ENCODE measurements at regions not wholly inside any gene's neighbourhood (a gene's known extent, or its start where the extent isn't known, plus 50 kb on each side); places are given as distances from the start of the nearest gene placed in this dataset.
A peak's percentile ranks its signal among the peaks of the same experiment; 100 is the strongest.
"Not testable (repeated sequence)": the region's sequence is repeated elsewhere in the genome, so short reads cannot be mapped to it uniquely, and the experiment has no call there.

DNA sequence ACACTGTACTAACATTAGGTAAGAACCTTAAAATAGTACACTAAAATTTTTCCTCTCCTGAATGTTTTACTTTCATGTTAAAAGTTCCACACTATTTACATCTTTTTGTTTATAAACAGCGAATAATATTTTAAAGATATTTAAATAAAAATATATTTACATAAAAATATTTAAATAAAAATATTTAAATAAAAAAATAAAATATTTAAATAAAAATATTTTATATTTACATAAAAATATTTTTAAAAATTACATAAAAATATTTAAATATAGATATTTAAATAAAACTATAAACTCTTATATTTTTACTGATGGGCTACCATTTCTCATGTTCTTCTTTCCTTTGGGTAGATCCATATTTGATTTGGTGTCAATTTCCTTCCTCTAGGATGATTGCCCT lies 619.0 kb downstream of the ANKRD7 start:
- DNase-seq, result no peak

DNA sequence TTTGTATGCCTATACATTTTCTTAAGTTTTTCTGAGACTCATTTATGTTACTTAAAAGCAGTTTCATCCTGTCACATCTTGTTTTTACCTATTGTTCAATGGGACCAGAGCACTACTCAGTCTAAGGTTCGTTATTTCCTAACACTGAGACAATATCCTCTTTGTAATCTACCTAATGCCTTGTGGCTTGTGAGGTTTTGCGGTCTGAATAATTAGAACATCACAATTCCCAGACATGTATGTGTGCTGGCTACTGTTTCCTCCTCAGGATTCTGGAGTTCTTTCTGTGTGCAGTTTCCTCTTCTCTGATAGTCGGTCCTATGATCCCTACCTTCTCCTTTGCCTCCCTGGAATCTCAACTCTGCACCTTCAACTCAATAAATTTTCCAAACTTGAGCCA lies 620.2 kb downstream of the ANKRD7 start:
- DNase-seq, result no peak

DNA sequence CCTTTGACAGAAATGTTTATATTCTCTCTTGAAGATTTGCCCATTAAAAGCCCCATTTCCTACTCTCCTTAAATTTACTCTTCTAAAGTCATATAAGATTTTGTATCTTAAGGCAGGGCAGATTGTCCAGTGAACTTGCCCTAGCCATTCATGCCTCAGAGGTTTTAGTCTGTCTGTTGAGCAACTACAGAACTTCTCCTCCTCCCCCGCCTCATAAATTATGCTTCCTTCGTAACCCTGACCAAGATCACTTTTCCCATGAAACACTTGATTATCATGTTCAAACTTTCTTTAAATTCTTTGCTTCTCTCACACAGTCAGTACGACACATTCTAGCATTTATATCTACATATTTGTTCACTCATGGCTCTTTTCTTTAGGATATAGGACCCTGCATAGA lies 621.3 kb downstream of the ANKRD7 start:
- DNase-seq, result no peak

DNA sequence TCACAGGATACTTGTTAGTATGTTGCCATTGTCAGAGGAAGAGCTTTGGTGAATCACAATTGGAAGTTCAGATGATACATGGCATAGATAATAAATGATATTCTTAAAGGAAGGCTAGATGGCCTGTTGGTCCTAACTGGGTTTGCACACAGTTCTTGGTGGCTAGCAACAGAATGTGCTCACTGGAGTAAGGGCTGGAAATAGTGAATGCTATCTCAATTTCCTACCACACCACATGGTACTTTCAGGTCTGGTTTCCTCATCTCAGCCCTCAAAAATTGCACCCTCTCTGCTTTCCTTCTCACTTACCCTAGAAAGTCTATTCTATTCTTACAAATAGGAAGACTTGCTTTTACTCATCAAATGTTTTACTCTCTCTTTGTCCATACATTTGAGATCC lies 622.5 kb downstream of the ANKRD7 start:
- no peak for DNase-seq

DNA sequence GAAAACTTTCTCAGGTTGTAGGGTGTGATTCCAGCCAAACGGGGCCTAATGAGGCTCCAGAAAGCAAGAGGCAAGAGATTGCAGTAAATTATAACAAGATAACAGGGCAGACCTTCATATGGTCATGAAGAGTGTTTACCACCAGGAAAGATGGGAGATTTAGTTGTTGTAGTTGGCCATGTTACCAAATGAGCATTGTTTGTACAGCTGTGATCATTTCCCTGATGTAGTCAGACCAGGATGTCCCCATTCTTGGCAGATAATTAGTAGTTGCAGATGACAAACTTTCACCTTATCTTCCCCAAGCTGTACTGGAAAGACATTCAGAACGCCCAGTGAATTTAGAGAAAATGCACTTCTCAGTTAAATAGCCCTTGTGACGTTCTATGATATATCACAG lies 630.8 kb downstream of the ANKRD7 start:
- no peak for DNase-seq

DNA sequence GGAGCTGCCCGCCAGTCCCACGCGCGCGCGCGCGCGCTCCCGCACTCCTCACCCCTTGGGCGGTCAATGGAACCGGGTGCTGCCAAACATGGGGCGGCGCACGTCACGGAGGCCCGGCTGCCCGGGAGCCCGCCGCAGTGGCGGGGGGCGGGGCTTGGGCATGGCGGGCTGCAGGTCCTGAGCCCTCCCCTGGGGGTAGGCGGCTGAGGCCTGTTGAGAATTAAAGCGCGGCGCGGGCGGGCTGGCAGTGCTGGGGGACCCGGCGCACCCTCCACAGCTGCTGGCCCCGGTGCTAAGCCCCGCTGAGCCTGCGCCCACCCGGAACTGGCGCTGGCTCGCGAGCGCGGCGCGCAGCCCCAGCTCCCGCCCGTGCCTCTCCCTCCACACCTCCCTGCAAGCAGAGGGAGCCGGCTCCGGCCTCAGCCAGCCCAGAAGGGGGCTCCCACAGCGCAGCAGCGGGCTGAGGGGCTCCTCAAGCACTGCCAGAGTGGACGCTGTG lies 634.2 kb downstream of the ANKRD7 start:
- no peak for DNase-seq

DNA sequence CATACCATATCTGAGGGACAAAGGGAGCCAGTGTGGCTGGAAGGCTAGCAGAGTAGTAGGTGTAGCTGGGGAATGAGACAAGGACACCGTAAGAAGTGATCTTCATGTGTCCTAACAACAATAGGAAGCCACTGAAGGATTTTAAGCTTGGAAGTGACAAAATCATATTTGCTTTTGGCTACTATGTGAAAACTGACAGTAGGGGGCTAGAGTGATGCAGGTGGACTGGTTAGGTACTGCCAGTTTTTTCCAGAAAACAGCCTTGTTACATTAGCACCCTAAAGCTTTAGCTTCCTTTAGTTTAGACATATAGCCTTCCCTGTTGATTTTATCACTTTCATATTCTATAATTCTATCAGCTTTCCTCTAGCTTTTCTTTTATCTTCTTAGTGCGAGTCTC lies 637.1 kb downstream of the ANKRD7 start:
- no peak for DNase-seq

DNA sequence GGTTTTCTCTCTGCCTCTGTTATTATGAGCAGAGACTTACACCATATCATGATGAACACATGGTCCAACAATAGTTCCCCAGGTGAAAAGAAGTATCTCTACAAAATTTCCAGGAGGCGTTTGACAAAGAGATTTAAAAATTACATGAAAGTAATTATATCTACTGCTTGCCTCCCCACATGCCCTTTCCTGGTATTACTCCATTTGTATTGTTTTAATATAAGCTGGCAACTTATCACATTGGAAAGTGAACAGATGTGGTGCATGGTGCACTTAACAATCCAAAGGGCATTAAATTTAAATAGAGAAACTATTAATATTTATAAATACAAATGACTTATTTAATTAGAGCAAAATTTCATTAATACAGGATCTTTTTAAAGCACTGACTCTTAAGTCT lies 638.2 kb downstream of the ANKRD7 start:
- DNase-seq, result no peak

DNA sequence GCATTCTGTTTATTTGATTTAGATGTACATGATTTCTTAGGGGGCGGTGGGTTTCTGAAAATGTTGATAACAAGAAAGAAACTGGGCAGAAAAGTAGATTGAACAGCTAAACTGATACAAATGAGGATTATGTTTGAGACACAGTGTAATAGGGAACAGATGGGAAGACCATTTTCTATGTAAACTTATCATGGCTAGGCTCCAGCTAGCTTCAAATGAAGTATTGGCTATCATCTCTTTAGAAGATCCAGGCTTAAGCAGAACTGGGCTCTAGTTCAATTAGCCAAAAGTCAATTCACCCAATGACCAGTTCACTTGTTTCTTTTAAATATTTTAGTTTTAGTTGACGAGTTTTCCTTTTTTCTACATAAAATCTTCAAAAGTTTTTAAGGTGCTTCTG lies 639.5 kb downstream of the ANKRD7 start:
- DNase-seq, result no peak

DNA sequence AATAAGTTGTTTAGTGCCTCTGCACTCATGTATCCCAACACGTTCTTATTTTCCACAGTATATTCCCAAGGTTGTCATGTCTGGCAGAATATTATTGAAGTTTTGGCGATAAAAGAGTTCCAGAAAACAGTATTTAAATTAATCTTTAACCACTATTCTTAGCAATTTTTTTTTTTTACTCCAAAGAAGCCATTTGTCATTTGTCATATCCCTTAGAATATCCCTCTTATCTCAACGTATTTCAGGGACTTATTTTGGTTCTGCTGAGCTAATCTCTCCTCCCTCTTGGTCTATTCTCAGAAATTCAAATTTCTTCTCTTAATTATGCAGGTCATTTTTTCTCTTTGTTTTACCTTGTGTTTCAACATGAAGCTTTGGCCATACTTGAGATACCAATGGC lies 643.4 kb downstream of the ANKRD7 start:
- no peak for DNase-seq

DNA sequence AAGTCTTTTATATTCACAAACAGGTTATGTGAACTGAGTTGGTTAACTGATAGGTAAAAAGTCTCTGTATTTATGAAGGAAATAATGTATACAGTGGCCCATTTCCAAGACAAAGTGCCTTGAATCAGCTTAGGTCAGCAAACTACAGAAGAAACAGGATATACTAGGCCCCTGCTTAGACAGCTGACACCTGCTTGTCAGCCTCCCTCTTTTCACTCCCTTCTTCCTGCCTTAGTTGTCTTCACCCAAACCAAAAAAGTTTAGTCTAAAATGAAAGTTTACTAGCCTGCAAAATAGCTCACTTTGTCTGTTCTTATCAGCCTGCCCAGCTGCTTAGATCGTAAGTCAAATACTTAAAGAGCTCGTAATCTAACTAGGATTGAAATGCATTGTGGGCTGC lies 644.6 kb downstream of the ANKRD7 start:
- DNase-seq, result peak; percentile 87

DNA sequence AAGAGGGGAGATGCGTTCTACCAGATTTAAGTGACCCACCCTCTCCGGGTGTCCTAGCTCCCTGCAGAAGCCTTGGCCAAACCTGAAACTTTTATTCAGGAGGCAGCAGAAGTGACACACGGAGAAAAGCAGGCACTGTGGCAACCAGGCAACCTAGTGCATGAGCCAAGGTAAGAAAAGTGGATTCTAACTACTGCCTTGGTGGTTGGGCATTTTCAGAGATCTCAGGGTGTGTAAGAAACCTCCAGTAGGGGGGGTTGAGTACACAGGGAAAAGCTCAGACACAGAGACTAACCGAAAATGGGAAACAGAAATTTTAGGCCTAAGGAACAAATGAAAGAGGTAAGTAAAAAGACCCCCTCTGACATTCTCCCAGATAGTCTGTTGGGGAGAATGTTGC lies 645.7 kb downstream of the ANKRD7 start:
- peak; percentile 76 for DNase-seq

DNA sequence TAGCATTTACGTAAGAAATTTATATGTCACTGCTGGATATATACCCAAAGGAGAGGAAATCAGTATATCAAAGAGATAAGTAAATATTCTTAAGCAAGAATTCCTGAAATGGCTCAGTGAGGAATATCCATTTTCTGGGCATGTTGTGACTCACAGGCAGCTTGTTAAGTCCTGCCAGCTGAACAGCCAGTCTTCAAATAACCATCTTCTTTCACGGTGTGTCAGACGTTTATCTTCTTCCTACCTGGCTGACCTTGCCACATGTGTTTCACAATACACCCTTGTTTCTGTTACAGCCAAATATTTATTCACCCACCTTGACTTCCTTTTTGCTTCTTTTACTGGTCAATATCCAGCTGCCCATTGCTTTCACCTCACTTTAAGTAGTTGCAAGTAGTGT lies 648.1 kb downstream of the ANKRD7 start:
- peak; percentile 27 for DNase-seq

DNA sequence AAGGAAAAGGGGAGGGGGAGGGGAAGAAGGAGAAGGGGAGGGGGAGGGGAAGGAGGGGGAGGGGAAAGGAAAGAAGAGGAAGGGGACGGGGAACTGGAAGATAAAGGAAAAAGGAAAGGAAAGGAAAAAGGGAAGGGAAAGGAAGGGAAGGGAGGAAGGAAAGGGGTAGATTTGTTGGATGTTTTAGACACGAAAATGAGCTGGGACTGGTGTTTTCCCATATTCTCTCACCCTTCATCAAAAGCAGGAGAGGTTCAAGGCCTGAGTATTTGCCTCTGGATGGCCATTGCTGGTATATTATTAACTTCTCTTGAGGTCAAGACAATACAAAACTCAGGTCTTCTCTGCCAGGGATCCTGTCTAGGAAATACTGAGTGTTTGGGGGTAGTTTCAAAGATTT lies 652.7 kb downstream of the ANKRD7 start:
- no peak for DNase-seq

DNA sequence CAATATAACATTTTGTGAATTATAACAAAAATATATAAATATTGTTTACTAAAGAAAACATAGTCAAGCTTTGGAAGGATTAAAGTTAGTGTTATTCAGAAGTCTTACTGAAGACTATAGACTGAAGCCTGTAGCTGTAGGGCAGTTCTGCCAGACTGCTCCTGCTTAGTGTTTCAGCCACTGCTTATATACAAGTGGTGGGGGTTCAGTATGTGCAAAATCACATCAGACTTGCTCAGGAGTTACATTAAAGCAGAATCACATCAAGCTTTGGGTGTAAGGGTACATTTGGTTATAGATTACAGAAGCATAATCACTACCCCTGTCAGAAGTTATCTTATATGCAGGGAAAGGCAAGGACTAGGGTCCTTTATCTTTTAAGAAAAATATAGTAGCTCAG lies 653.8 kb downstream of the ANKRD7 start:
- no peak for DNase-seq

DNA sequence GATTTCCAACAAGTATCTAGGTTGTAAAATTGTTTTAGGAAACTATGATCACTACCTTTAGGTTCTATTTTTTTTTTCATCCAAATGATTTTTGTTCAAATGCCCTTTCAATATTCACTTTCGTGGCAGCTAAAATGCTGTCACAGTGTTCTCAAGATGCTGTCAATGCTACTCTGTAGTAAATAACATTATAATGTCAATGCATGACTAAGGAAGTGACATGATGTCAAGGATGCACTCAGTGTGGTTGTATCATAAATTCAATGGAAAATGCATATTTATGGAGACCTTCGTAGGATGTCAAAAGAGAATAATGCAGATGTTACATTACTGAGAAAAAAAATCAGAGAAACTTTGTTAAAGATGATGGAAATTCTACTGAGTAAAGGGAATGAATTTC lies 673.8 kb downstream of the ANKRD7 start:
- no peak for DNase-seq

DNA sequence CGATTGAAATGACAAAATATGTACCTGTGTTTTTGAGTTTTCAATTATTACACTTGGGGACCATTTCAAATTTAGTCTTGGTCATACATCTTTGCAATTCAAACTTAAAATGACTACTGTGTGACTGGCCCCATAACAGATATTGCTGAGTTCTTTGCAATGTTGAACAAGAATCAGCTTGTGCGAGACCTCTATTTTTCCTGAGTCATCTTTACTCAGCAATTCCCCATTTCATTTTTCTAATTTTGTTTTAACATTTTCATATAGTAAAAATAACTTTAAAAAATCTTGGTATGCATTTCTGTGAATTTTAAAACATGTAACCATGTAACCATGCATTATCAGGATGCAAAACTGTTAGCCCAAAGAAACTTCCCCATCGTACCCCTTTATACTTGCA lies 678.1 kb downstream of the ANKRD7 start:
- no peak for DNase-seq

DNA sequence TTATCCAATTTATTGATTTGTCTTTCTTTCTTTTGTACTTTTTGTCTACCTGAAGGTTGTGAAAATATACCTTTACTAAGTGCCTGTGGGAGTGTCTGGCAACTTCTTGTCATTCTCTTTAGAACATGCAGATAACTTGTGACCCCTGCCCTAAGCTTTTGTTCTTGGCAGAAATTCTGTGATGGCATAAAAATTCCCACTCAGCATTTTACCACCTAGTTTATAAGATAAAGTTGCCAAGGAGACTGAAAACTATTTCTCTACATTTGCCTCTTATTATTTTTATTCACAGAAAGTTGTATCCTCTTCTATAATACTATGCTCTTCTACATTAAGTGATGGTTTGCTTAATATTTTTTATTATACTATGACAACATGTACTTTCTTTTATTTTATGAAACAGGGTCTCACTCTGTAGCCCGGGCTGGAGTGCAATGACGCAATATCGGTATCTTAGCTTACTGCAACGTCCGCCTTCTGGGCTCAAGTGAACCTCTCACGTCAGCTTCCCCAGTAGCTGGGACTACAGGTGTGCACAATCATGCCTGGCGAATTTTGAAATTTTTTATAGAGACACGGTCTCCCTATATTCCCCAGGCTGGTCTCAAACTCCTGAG lies 683.5 kb downstream of the ANKRD7 start:
- no peak for DNase-seq

DNA sequence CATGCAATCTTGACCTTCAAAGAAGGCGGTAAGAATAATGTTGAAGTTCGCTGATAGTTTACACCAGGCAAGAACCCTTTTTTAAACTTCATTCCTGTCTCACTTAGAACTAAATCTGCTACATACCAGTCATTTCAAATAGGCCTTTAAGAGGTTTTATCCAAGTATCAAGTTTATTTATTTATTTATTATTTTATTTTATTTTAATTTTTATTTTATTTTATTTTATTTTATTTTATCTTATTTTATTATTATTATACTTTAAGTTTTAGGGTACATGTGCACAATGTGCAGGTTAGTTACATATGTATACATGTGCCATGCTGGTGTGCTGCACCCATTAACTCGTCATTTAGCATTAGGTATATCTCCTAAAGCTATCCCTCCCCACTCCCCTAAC lies 691.6 kb downstream of the ANKRD7 start:
- DNase-seq, result not testable (repeated sequence)

DNA sequence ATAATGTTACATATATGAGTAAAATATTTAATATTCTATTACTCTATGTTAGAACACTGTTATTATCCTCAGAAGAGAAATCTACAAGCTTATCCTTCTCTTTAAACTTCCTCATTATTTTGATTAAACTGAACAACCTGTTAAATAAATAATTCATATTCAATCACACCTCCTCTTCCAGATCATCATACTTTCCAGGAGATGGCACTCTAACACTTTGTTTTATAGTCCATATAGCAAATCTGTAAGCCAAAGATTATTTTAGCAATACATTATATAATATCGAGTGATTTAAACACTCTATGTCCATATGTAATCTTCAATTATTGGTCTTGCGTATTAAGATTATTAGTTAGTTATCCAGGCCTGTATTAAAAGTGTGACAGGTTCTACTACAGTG lies 694.1 kb downstream of the ANKRD7 start:
- DNase-seq, result peak; percentile 42

DNA sequence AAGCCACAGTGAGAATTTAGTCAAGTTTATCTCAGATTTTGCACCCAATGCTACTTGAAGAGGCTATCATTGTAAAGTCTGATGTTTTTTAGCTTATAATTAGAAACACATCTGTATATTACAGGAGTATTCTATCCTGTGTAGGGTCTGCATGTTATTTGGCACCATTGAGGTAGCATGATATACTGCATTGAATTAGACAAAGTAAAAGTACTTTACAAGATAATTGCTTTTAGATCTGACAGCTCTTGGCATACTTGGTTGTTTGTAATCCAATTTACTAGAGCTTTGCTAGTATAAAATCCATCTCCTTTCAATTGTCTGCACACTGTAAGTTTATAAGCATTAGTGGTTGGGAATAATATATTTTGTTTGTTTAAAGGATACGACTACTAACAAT lies 714.3 kb downstream of the ANKRD7 start:
- DNase-seq, result no peak

DNA sequence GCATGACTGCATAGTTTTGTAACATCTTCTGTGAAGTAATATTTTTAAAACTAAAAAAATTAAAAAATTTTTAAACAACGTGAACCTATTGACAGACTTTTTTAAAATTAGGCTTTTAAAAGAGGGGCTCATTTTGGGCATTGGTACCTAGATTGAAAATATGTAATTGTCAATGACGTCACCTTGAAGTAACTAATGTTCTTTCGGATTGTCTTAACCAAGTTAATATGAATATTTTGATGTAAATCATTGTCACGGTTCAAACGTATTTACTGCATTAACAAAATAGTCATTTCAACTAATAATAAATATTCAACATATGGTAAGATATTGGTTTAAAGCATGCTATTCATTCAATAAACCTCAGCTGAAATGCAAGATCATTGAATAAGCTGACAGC lies 719.8 kb downstream of the ANKRD7 start:
- DNase-seq, result no peak

DNA sequence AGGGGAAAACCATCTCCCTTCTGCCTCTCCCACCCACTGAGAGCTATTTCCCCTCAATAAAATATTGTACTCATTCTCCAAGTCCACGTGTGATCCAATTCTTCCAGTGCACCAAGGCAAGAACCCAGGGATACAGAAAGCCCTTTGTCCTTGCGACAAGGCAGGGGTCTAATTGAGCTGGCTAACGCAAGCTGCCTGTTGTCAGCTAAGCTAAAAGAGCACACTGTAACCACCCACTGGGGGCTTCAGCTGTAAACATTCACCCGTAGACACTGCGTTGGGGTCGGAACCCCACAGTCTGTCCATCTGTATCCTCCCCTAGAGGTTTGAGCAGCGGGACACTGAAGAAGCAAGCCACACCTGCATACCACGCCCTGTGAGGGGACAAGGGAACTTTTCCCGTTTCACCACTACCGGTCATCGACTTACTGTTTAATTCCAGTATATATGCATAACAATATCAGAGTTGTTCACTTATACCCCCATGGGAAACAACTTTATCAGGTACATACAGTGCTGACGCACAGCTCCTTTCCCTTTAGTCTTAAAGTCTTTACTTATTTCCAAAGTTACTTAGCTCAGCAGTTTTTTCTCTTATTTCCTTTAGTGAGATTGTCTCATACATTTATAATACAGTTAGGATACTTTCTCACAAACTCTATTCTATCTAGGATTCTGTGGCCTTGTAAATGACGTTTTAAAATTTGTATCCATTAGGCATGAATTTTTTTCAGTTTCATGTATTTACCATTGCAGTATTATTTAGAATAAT lies 721.6 kb downstream of the ANKRD7 start:
- no peak for DNase-seq

DNA sequence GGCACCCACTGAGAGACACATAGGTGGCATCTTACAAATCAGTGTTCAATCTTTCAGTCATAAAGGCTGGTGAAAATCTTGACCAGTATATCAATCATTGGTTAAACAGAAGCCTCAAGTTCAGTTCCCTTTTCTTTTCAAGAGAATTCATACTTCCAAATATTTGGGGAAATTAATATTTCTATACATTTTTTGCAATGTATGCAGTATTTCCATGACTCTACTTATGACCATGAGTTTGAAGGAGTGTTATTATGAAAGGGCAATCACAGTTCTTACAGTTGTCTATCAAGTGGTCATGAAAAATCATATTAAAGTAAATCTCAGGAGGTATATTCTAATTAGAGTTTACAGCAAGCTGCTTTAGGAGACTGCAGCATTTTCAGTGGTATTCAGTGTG lies 724.0 kb downstream of the ANKRD7 start:
- DNase-seq, result no peak

DNA sequence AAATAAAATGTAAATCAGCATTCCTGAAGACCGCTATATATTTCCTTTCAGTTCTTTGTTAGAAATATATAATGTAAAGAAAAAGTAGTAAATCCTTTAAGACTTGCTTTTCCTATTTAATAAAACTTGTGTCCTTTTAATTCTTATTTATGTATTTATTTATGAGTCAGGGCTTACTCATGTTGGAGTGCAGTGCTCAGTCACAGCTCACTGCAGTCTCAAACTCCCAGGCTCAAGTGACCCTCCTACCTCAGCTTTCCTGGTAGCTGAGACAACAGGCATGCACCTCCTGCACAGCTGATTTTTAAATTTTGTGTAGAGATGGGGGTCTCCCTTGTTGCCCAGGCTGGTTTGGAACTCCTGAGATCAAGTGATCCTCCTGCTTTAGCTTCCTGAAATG lies 724.5 kb downstream of the ANKRD7 start:
- no peak for DNase-seq
